ENCODE measurements at regions not wholly inside any gene's neighbourhood (a gene's known extent, or its start where the extent isn't known, plus 50 kb on each side); places are given as distances from the start of the nearest gene placed in this dataset.

GRCh38 chr5:32984851-32985610 is 273.9 kb downstream of the NPR3 start:
- no peak for DNase-seq (ENCODE audit: low read depth in 4 of 4, low spot score in 3 of 4)

GRCh38 chr5:32989815-32990214 is 278.7 kb downstream of the NPR3 start:
- no peak for DNase-seq (ENCODE audit: low read depth in 4 of 4, low spot score in 3 of 4)

- DNase-seq (ENCODE audit: low read depth in 4 of 4, low spot score in 3 of 4): no peak
These were observed 279.7 kb downstream of the NPR3 start for GRCh38 chr5:32990593-32991420.

- no peak for DNase-seq (ENCODE audit: low read depth in 4 of 4, low spot score in 3 of 4)
These were observed 280.3 kb downstream of the NPR3 start for GRCh38 chr5:32991421-32991815.

GRCh38 chr5:32996336-32996735 is 285.2 kb downstream of the NPR3 start:
- DNase-seq (ENCODE audit: low read depth in 4 of 4, low spot score in 3 of 4): no peak

GRCh38 chr5:33008751-33009418 is 297.8 kb downstream of the NPR3 start:
- DNase-seq (ENCODE audit: low read depth in 4 of 4, low spot score in 3 of 4): no peak

- DNase-seq (ENCODE audit: low read depth in 4 of 4, low spot score in 3 of 4): no peak
These were observed 299.7 kb downstream of the NPR3 start for GRCh38 chr5:33010846-33011245.

- DNase-seq (ENCODE audit: low read depth in 4 of 4, low spot score in 3 of 4): no peak
These were observed 300.7 kb downstream of the NPR3 start for GRCh38 chr5:33011801-33012200.

- DNase-seq (ENCODE audit: low read depth in 4 of 4, low spot score in 3 of 4): no peak
These were observed 312.5 kb downstream of the NPR3 start for GRCh38 chr5:33023649-33024048.

GRCh38 chr5:33032271-33033070 is 321.4 kb downstream of the NPR3 start:
- DNase-seq (ENCODE audit: low read depth in 4 of 4, low spot score in 3 of 4): no peak

GRCh38 chr5:33033516-33033915 is 322.4 kb downstream of the NPR3 start:
- no peak for DNase-seq (ENCODE audit: low read depth in 4 of 4, low spot score in 3 of 4)

- no peak for DNase-seq (ENCODE audit: low read depth in 4 of 4, low spot score in 3 of 4)
These were observed 323.7 kb downstream of the NPR3 start for GRCh38 chr5:33034777-33035176.

GRCh38 chr5:33035851-33036527 is 324.9 kb downstream of the NPR3 start:
- DNase-seq (ENCODE audit: low read depth in 4 of 4, low spot score in 3 of 4): no peak

- DNase-seq (ENCODE audit: low read depth in 4 of 4, low spot score in 3 of 4): no peak
These were observed 326.0 kb downstream of the NPR3 start for GRCh38 chr5:33037076-33037475.

- no peak for DNase-seq (ENCODE audit: low read depth in 4 of 4, low spot score in 3 of 4)
These were observed 330.5 kb downstream of the NPR3 start for GRCh38 chr5:33041586-33041985.

- no peak for DNase-seq (ENCODE audit: low read depth in 4 of 4, low spot score in 3 of 4)
These were observed 332.3 kb downstream of the NPR3 start for GRCh38 chr5:33043343-33043997.

GRCh38 chr5:33046091-33046490 is 335.0 kb downstream of the NPR3 start:
- no peak for DNase-seq (ENCODE audit: low read depth in 4 of 4, low spot score in 3 of 4)

GRCh38 chr5:33048315-33048714 is 337.2 kb downstream of the NPR3 start:
- no peak for DNase-seq (ENCODE audit: low read depth in 4 of 4, low spot score in 3 of 4)

- no peak for DNase-seq (ENCODE audit: low read depth in 4 of 4, low spot score in 3 of 4)
These were observed 338.2 kb downstream of the NPR3 start for GRCh38 chr5:33049298-33049697.

GRCh38 chr5:33049842-33050241 is 338.7 kb downstream of the NPR3 start:
- DNase-seq (ENCODE audit: low read depth in 4 of 4, low spot score in 3 of 4): no peak
